K562 (cell line): ENCODE measurements at regions not wholly inside any gene's neighbourhood (a gene's known extent, or its start where the extent isn't known, plus 50 kb on each side); places are given as distances from the start of the nearest gene placed in this dataset.
A peak's percentile ranks its signal among the peaks of the same experiment; 100 is the strongest.

Experiments used
- ATAC-seq: fragments of 200-7000 bp; cut with Tn5 transposase; 3 replicates; pipeline ENCODE4 v1.9.1; 2020; ENCODE audit warnings: moderate library complexity
- BruUV-seq: library from RNA; stranded (reverse); fragments of 400-500 nt; replicated peaks from 2 replicates; lab custom pipeline; 2021; lab: Mats Ljungman, UMichigan
- CTCF ChIA-PET: fragments of 300-600 bp; formaldehyde crosslinking; extraction: SDS; loops from one replicate; lab custom pipeline; 2021; ENCODE audit warnings: low intra/inter-chr PET ratio; lab: Yijun Ruan, JAX
- POLR2A ChIA-PET: fragments of 300-600, 350-650 bp; sonication (Branson Sonifier 250); formaldehyde crosslinking; extraction: SDS; loops from one replicate; lab custom pipeline; 2021; ENCODE audit warnings: antibody characterized with exemption, inconsistent platforms; lab: Yijun Ruan, JAX
- DNase-seq, 4 experiments: peaks; one replicate each; pipeline versions ENCODE4 v3.0.0 to v3.0.0-alpha.2; 2011 to 2018; ENCODE audit warnings: low spot score in 3 of 4, mixed read lengths in 3 of 4; ENCODE audit errors: extremely low read depth in 1 of 4
- FAIRE-seq: peaks from 2 replicates; lab custom pipeline; 2011; peaks lifted over from hg19 to GRCh38; lab: Jason Lieb, UNC
- H2AFZ ChIP-seq: 2 replicates; pipeline ENCODE4 v1.6.0; 2011; ENCODE audit warnings: low read depth, low read length, control low read depth, inconsistent platforms
- H3K27ac ChIP-seq: fragments of 200-600 bp; 3 replicates; pipeline ENCODE4 v1.8.0; 2011; ENCODE audit warnings: low read depth, mild to moderate bottlenecking, control low read depth, inconsistent platforms, low read length, moderate library complexity, mixed read lengths; ENCODE audit errors: extremely low read depth
- H3K27me3 ChIP-seq, 2 experiments: fragments of 300-600 bp in 1 of 2; 2 replicates in 1 of 2; 3 replicates in 1 of 2; pipeline versions ENCODE4 v1.6.0 to v1.8.0; 2011; ENCODE audit warnings: inconsistent platforms in 2 of 2, low read length in 2 of 2, mild to moderate bottlenecking in 1 of 2, mixed read lengths in 1 of 2, moderate library complexity in 1 of 2; ENCODE audit not compliant: control insufficient read depth in 2 of 2, insufficient read depth in 2 of 2
- H3K36me3 ChIP-seq: fragments of 300-600 bp; 3 replicates; pipeline ENCODE4 v1.8.0; 2011; ENCODE audit warnings: mild to moderate bottlenecking, low read length, inconsistent platforms; ENCODE audit not compliant: control insufficient read depth, insufficient read depth
- H3K4me1 ChIP-seq, 2 experiments: fragments of 200-600 bp in 1 of 2; replicated peaks in 1 of 2; 2 replicates in 1 of 2; 3 replicates in 1 of 2; pipeline versions ENCODE4 v1.5.1 to v1.8.0; 2011; ENCODE audit warnings: inconsistent platforms in 2 of 2, low read length in 2 of 2, mild to moderate bottlenecking in 1 of 2, mixed read lengths in 1 of 2, moderate library complexity in 1 of 2; ENCODE audit not compliant: control insufficient read depth in 2 of 2, insufficient read depth in 2 of 2
- H3K4me2 ChIP-seq: 2 replicates; pipeline ENCODE4 v1.6.1; 2011; ENCODE audit warnings: low read length, control low read depth, inconsistent platforms, mixed read lengths; ENCODE audit not compliant: insufficient read depth
- H3K4me3 ChIP-seq: fragments of 200-600 bp; sonication (generic), shearing (Covaris generic); 2 replicates; pipeline ENCODE4 v1.5.1; 2016; ENCODE audit warnings: control low read depth, inconsistent platforms
- H3K79me2 ChIP-seq: fragments of 200-600 bp; 3 replicates; pipeline ENCODE4 v1.8.0; 2011; ENCODE audit warnings: low read length, inconsistent platforms; ENCODE audit not compliant: control insufficient read depth, insufficient read depth
- H3K9ac ChIP-seq, 2 experiments: 2 replicates each; pipeline versions ENCODE4 v1.6.0 to v1.6.1; 2011; ENCODE audit warnings: low read depth in 2 of 2, low read length in 2 of 2, control low read depth in 1 of 2, inconsistent platforms in 1 of 2, mild to moderate bottlenecking in 1 of 2, mixed read lengths in 1 of 2; ENCODE audit not compliant: insufficient read depth in 1 of 2
- H3K9me1 ChIP-seq: one replicate; pipeline ENCODE4 v1.6.0; 2011; ENCODE audit warnings: inconsistent platforms, mild to moderate bottlenecking, low read length, moderate library complexity; ENCODE audit not compliant: control insufficient read depth, insufficient read depth
- H3K9me3 ChIP-seq: replicated peaks from 2 replicates; pipeline ENCODE4 v1.5.1; 2011; ENCODE audit warnings: low read depth, low read length, inconsistent platforms; ENCODE audit not compliant: control insufficient read depth, insufficient read depth
- H4K20me1 ChIP-seq: replicated peaks from 2 replicates; pipeline ENCODE4 v1.6.1; 2011; ENCODE audit warnings: low read length, inconsistent platforms, mixed read lengths; ENCODE audit not compliant: control insufficient read depth, insufficient read depth
- KLF16 ChIP-seq: IDR thresholded peaks from 2 replicates; pipeline ENCODE4 v1.6.1; 2016; ENCODE audit warnings: antibody characterized with exemption
- RAD21 ChIP-seq, 2 experiments: fragments of 250-450 bp in 1 of 2; fragments of 450-650 bp in 1 of 2; sonication (Bioruptor Pico) in 1 of 2; formaldehyde crosslinking in 1 of 2; IDR thresholded peaks in 1 of 2; conservative IDR thresholded peaks in 1 of 2; 2 replicates each; pipeline versions ENCODE4 v1.4.0 to v1.8.0; 2020 to 2022; ENCODE audit warnings: mild to moderate bottlenecking in 2 of 2, moderate library complexity in 1 of 2
- WGBS: fragments of 100-300 bp; shearing (Covaris generic); methylation state at CpG from one replicate; pipeline ENCODE4 v1.1.6; 2016; ENCODE audit warnings: low coverage, mixed read lengths; ENCODE audit not compliant: insufficient coverage; ENCODE audit errors: missing lambda C conversion rate; 5-methylcytosine and 5-hydroxymethylcytosine counted together
- in situ Hi-C: fragments of 300-500 bp; cut with MboI; formaldehyde crosslinking; loops from 4 replicates; pipeline ENCODE4 v1.15.0; 2018; ENCODE audit warnings: inconsistent platforms, mixed read lengths
- intact Hi-C: fragments of 100-400 bp; cut with micrococcal nuclease; formaldehyde crosslinking; loops from 2 replicates; pipeline ENCODE4 v1.14.2; 2022
- TF ChIP-seq, protein P1 (sequence below), 3 experiments: IDR thresholded peaks in 2 of 3; conservative IDR thresholded peaks in 1 of 3; 2 replicates each; pipeline ENCODE4 v1.5.1; 2011 to 2012; ENCODE audit warnings: low read length in 3 of 3, mild to moderate bottlenecking in 3 of 3, control low read depth in 2 of 3, improper control_type of control experiment in 1 of 3, inconsistent platforms in 1 of 3, low read depth in 1 of 3, mixed read lengths in 1 of 3, moderate library complexity in 1 of 3; ENCODE audit not compliant: insufficient read depth in 2 of 3

DNA sequence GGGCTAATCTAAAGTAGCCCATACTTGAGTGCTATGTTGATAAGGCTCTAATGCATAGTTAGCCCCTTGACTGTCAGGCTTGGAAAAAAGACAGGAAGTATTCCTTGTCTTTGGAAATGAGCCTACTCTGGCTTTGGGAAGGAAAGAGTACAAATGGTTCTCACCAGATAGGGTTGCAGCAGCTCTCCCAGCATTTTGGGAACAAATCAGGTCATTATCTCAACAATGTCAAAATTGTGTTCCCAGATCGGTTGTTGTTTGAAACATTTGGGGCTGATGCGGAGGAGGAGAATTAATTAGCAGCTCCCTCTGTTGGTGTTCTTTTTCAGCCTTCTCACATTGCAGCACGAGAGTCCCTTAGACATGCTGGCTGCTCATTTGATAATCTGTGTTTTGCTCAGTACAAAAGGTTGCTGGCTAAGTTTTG is 294.7 kb upstream of the DMRT1 start:
- Histone ChIP-seq H3K9me1 (no peaks in the 10 kb centered on the region), H3K9ac (no peak overlapping the region), H3K9me3 (no peaks in the 10 kb centered on the region), H3K36me3 (no peaks in the 10 kb centered on the region)
- POLR2A ChIA-PET, result interaction anchor here (0.8 kb wide), 1 partner anchor 12 kb away, joined by 3 read pairs; no protein-coding TSS in a partner anchor
- intact Hi-C loops (no loop called here), in situ Hi-C loops (no loop called here)
- TF ChIP-seq, protein P1, sequence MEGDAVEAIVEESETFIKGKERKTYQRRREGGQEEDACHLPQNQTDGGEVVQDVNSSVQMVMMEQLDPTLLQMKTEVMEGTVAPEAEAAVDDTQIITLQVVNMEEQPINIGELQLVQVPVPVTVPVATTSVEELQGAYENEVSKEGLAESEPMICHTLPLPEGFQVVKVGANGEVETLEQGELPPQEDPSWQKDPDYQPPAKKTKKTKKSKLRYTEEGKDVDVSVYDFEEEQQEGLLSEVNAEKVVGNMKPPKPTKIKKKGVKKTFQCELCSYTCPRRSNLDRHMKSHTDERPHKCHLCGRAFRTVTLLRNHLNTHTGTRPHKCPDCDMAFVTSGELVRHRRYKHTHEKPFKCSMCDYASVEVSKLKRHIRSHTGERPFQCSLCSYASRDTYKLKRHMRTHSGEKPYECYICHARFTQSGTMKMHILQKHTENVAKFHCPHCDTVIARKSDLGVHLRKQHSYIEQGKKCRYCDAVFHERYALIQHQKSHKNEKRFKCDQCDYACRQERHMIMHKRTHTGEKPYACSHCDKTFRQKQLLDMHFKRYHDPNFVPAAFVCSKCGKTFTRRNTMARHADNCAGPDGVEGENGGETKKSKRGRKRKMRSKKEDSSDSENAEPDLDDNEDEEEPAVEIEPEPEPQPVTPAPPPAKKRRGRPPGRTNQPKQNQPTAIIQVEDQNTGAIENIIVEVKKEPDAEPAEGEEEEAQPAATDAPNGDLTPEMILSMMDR (IDR thresholded peaks at IDR 0.05 in 2 of 3, conservative IDR thresholded peaks at IDR 0.05 in 1 of 3; ENCODE audit: insufficient read depth in 2 of 3, low read depth in 1 of 3, low read length in 3 of 3), result peak in 1 of 3 experiments; percentile 25; a peak in 2 of 6 replicates
- TF ChIP-seq KLF16 (no peak), RAD21 (CRISPR knock-in tag; conservative IDR thresholded peaks at IDR 0.05 in 1 of 2, IDR thresholded peaks at IDR 0.05 in 1 of 2) (peak in 1 of 2 experiments; percentile 32; a peak in 2 of 4 replicates)
- TF ChIP-seq, all 486 proteins: peak for 2
- H3K4me3 ChIP-seq, result no peak overlapping the region
- H4K20me1 ChIP-seq, result no peaks in the 10 kb centered on the region
- no peak overlapping the region for H3K27ac ChIP-seq
- ATAC-seq (0 out of 3 replicates have a peak, but pooled peaks have one; percentile 52), FAIRE-seq (no peak), DNase-seq (peak in 1 of 4 experiments; percentile 12)
- no peaks in the 10 kb centered on the region for H3K79me2 ChIP-seq
- H3K27me3 ChIP-seq, result peaks cover 0 to 9% of the 10 kb centered on the region in 2 experiments; a peak in 3 of 5 replicates
- CTCF ChIA-PET, result interaction anchor here (0.6 kb wide), 1 partner anchor 1465 kb away, joined by 3 read pairs; no protein-coding TSS in a partner anchor
- no peak overlapping the region for H3K4me2 ChIP-seq
- BruUV-seq, result no TSS peak
- H3K4me1 ChIP-seq, result no peaks in the 10 kb centered on the region
- 2% methylated on average over 3 of the region's 3 CpGs for WGBS
- H2AFZ ChIP-seq, result no peak overlapping the region
